H1 (cell line): ENCODE measurements at regions not wholly inside any gene's neighbourhood (a gene's known extent, or its start where the extent isn't known, plus 50 kb on each side); places are given as distances from the start of the nearest gene placed in this dataset.

Experiments
- GTF2F1 ChIP-seq: IDR thresholded peaks from 2 replicates; pipeline ENCODE4 v1.6.1; 2012; ENCODE audit warnings: low read depth, low read length, improper control_type of control experiment, borderline replicate concordance
- RBBP5 ChIP-seq: IDR thresholded peaks from 2 replicates; pipeline ENCODE4 v1.7.1; 2012; ENCODE audit warnings: low read depth, mild to moderate bottlenecking, inconsistent platforms, low read length, moderate library complexity, borderline replicate concordance
- SP2 ChIP-seq: IDR thresholded peaks from 2 replicates; pipeline ENCODE4 v1.6.1; 2012; ENCODE audit warnings: mild to moderate bottlenecking, low read length, inconsistent platforms
- TF ChIP-seq, protein P1 (sequence below), 3 experiments: IDR thresholded peaks; 1 replicate in 2 of 3; 2 replicates in 1 of 3; pipeline versions ENCODE4 v1.5.1 to v1.6.1; 2011; ENCODE audit warnings: low read length in 3 of 3, mild to moderate bottlenecking in 3 of 3, inconsistent platforms in 2 of 3, low read depth in 1 of 3, moderate library complexity in 1 of 3; ENCODE audit not compliant: insufficient read depth in 1 of 3; ENCODE audit errors: control extremely low read depth in 1 of 3

DNA sequence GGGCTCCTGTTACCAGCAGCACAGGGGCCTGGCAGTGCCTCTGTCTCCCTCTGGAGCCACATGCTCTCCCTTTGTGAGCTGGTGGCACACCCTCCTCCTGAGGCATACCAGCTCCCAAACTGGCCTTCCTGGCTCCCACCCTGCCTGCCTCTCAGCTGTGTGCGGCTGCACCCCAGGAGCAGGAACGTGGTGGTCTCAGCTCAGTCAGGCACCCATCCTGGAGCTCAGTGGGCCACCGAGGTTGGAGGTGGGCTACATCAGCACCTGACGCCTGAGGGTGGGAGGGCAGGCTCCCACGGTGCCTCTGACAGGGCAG is 85.9 kb upstream of the NKX1-1 start (continued):
- TF ChIP-seq, protein P1, sequence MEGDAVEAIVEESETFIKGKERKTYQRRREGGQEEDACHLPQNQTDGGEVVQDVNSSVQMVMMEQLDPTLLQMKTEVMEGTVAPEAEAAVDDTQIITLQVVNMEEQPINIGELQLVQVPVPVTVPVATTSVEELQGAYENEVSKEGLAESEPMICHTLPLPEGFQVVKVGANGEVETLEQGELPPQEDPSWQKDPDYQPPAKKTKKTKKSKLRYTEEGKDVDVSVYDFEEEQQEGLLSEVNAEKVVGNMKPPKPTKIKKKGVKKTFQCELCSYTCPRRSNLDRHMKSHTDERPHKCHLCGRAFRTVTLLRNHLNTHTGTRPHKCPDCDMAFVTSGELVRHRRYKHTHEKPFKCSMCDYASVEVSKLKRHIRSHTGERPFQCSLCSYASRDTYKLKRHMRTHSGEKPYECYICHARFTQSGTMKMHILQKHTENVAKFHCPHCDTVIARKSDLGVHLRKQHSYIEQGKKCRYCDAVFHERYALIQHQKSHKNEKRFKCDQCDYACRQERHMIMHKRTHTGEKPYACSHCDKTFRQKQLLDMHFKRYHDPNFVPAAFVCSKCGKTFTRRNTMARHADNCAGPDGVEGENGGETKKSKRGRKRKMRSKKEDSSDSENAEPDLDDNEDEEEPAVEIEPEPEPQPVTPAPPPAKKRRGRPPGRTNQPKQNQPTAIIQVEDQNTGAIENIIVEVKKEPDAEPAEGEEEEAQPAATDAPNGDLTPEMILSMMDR (IDR thresholded peaks at IDR 0.05; ENCODE audit: control extremely low read depth in 1 of 3, insufficient read depth in 1 of 3, low read depth in 1 of 3, low read length in 3 of 3), result no peak
- TF ChIP-seq SP2, result no peak
- no peak for TF ChIP-seq GTF2F1
- TF ChIP-seq RBBP5, result no peak
